ENCODE measurements at regions not wholly inside any gene's neighbourhood (a gene's known extent, or its start where the extent isn't known, plus 50 kb on each side); places are given as distances from the start of the nearest gene placed in this dataset.

- Histone ChIP-seq H3K4me3 (no peak overlapping the region), H3K27me3 (ENCODE audit: control insufficient read depth in 2 of 2, insufficient read depth in 2 of 2, low read length in 2 of 2) (no peaks in the 10 kb centered on the region), H3K9me1 (ENCODE audit: control insufficient read depth, insufficient read depth, low read length) (no peaks in the 10 kb centered on the region), H3K4me2 (ENCODE audit: insufficient read depth, low read length) (no peak overlapping the region), H3K36me3 (ENCODE audit: control insufficient read depth, insufficient read depth, low read length) (no peaks in the 10 kb centered on the region), H3K4me1 (replicated peaks in 1 of 2; ENCODE audit: control insufficient read depth in 2 of 2, insufficient read depth in 2 of 2, low read length in 2 of 2) (no peaks in the 10 kb centered on the region), H3K27ac (ENCODE audit: extremely low read depth, low read depth, low read length) (no peak overlapping the region), H3K9me3 (replicated peaks; ENCODE audit: control insufficient read depth, insufficient read depth, low read depth, low read length) (no peaks in the 10 kb centered on the region), H3K79me2 (ENCODE audit: control insufficient read depth, insufficient read depth, low read length) (no peaks in the 10 kb centered on the region), H4K20me1 (replicated peaks; ENCODE audit: control insufficient read depth, insufficient read depth, low read length) (no peaks in the 10 kb centered on the region), H2AFZ (ENCODE audit: low read depth, low read length) (no peak overlapping the region), H3K9ac (ENCODE audit: insufficient read depth in 1 of 2, low read depth in 2 of 2, low read length in 2 of 2) (no peak overlapping the region)
- ATAC-seq (no peak), FAIRE-seq (no peak), DNase-seq (ENCODE audit: extremely low read depth in 1 of 4, low spot score in 3 of 4) (no peak)
- in situ Hi-C loops (cut with MboI) (no loop called here), intact Hi-C loops (cut with micrococcal nuclease) (no loop called here)
- POLR2A ChIA-PET, result no interaction called here
- BruUV-seq (replicated peaks), result no TSS peak
- CTCF ChIA-PET (ENCODE audit: low intra/inter-chr PET ratio), result no interaction called here
- WGBS (ENCODE audit: insufficient coverage, low coverage, missing lambda C conversion rate), result 0% methylated on average over 3 of the region's 3 CpGs
- TF ChIP-seq YBX1 (IDR thresholded peaks at IDR 0.05) (no peak), MITF (IDR thresholded peaks at IDR 0.05) (no peak), GABPB2 (CRISPR knock-in tag; conservative IDR thresholded peaks at IDR 0.05) (no peak), JUND (IDR thresholded peaks at IDR 0.05; ENCODE audit: borderline replicate concordance, low read depth, low read length) (no peak), JUND (tag; IDR thresholded peaks at IDR 0.05; ENCODE audit: borderline replicate concordance, low read depth, low read length) (no peak), RNF219 (CRISPR knock-in tag; IDR thresholded peaks at IDR 0.05) (no peak), RBM22 (IDR thresholded peaks at IDR 0.05; ENCODE audit: low read depth, low read length, poor library complexity, severe bottlenecking) (no peak)
Observed at GRCh38 chr2:220528180-220528675, 900.8 kb downstream of the SLC4A3 start.

All from K562 (cell line).